Stimulated activated CD4-positive, alpha-beta T cell treated with anti-CD3 and anti-CD28 coated beads, Interleukin-2, amount 100 ng/mL, for 48 hours (primary cell): ENCODE measurements at regions not wholly inside any gene's neighbourhood (a gene's known extent, or its start where the extent isn't known, plus 50 kb on each side); places are given as distances from the start of the nearest gene placed in this dataset.
"Not testable (repeated sequence)": the region's sequence is repeated elsewhere in the genome, so short reads cannot be mapped to it uniquely, and the experiment has no call there.

Source experiments
- DNase-seq, 2 donors: peaks; one replicate each; pipeline ENCODE4 v3.0.0-alpha.2; 2020

GRCh38 chr2:122749405-122749804, 994.0 kb downstream of the TSN start:
- no peak for DNase-seq

DNA sequence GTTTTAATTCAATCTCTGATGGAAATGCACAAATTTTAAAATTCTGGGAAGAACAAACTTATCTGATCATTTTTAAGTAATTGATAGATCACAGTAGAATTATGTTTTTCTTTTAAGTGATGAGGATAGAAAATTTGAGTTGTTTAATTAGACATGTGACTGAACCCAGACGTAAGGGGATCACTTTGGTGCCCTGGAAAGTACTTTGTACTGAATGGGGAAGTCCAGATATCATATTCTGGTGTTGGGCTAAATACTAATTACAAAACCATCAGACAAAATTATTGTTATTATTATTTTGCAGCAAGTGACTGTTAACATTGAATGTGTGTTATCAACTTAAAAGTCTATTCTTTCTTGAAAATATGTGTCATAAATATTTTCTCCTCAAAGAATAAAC, 994.6 kb downstream of the TSN start:
- DNase-seq: no peak

DNA sequence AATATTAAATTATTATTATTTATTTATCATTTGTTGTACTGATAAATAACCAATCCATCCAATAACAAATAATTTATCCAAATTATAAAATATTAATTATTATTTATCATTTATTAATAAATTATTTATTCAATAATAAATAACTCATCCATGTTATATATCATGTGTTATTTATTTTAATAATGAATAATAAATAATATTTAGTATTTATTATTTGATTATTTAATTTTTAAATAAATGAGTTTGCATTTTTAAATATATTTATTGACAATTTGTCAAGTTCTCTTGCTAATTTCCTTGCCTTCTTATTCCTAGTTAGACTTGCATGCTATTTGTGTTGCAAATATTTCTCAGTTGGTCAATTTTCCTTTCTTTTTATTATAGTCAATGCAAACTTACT, 995.4 kb downstream of the TSN start:
- DNase-seq: no peak

DNA sequence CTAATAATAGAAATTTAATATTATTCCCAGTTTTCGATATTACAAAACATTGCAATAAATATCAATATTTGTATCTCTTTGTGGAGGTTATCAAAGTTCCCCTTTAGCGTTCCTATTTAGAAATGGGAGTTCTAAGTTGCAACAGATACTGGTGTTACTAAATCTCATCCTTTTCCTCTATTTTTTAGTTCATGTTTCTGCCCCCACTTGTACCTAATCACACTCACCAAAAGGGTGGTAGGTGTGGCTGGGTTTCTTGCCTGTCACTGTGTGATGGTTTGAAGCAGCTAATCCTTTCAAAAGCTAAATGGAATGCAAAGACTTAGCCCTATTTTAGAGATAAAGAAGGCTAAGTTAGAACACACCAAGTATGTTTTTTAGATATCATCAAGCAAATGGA, 997.9 kb downstream of the TSN start:
- no peak for DNase-seq

DNA sequence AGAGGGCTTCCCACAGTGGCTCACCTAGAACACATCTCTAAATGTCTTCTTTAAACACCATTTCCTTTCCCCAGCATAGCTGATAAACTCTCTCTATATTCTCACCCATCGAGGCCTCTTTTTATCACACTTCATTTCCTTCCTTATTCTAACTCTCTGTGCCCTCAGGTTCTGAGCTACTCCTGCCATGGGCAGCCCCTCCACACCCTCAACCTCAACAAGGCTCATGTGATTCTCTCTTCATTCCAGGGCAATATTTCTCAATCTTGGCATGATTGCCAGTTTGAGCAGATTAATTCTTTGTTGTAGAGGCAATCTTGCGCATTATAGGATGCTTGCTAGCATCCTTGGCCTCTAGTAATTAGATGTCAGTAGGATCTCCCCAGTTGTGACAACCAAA, 999.1 kb downstream of the TSN start:
- DNase-seq: no peak

GRCh38 chr2:122755281-122755780, 999.9 kb downstream of the TSN start:
- no peak for DNase-seq

- no peak for DNase-seq
Observed at GRCh38 chr2:122758967-122759366, 1003.5 kb downstream of the TSN start.

DNA sequence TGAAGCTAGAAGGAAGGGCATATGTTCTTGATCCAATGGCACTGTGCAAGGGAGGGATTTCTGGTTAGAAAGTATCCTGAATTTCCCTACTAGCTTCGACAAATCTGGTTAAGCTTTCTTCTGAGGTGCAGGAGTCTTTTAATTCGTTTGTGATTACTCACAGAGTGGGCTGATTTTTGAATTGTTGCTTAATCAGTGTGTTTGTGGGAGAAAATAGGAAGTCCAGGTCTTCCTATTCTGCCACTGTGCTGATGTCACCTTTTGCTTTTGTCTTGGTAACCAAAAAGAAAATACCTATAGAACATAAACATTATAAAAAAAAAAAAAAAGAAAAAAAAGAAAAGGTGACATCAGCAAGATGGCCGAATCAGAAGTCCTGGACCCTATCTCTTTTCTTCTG, 1008.6 kb downstream of the TSN start:
- DNase-seq: no peak

DNA sequence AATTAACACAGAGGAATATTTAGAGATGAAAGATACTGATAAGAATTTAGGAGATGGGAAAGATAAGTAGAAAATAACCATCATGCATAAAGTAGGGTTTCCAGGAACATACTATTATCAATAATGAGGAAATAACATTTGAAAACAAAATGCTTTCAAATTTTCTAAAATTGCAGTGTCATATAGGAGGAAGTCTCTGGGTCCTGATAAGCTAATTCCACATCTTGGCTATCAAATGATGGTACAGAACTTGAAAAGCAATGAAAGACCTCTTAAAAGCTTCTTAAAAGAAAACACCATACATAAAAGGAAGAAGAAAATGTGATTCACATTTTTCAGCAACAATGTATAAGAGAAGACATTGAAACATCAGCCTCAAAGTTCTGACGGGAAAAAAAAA, 1024.8 kb downstream of the TSN start:
- DNase-seq: no peak

DNA sequence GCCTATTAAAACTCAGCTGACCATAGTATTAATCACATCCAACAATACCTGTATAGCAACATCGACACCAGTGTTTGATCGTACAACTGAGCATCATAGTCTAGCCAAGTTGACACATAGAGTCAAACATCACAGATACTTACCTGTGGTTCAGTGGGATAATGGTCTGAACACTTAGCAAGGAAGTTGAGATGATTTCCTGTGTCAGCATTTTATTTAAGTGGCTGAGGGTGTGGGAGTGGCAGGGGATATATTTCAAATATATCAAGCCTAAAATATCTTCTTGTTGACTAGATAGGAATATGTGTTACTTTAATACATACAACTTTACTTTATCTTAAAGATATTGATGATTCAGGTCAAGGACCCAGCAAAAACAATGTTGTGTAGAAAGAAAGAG, 1038.6 kb downstream of the TSN start:
- no peak for DNase-seq

DNA sequence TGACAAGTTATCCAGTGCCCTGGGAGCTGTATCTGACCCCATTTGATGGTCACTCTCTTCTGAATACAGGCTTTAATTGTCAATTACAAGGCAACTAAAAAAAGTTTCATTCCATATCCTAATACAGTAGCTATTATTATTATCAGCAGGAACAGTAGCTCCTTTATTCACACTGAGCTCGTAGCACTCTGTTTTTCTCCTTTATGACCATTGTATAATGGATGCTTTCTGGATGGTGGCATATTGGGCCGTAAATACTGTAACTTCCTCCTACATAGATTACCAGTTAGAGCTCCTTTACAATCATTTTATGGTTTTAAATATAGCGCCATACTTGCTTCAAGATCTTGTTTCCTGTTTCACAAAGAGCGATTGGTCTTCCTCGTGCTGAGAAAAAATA, 1040.3 kb downstream of the TSN start:
- DNase-seq: no peak

DNA sequence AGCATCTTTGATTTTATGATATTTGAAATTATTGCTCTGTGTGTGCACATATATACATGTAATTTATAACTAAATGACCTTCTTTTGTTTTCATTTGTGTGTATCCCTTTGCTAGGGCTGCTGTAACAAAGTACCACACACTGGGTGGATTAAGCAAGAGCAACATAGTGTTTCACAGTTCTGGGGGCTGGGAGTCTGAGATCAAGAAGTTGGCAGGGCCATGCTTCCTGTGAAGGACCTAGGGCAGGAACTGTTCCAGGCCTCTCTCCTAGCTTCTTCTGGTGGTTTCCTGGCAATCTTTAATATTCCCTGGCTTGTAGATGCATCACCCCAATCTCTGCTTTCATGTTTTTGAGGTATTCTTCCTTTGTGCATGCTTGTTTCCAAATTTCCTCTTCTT, 1043.9 kb downstream of the TSN start:
- DNase-seq: no peak

DNA sequence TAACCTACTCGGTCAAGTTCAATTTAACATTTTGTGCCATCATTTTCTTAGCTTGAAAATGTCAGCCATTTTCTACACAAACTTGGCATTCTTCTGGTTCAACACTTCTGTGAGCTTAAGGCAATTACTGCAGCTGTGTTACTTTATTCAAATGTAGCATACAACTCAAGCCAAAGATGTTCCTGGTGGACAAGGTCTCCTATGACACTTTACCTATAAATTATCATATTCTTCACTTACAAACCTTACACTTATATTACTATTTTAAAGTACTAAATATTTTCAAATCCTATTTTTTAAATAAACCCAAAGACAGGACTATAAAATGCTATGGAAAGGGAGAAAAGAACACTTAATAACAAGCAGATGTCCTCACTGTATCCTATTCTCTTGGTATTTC, 1045.3 kb downstream of the TSN start:
- DNase-seq: no peak

DNA sequence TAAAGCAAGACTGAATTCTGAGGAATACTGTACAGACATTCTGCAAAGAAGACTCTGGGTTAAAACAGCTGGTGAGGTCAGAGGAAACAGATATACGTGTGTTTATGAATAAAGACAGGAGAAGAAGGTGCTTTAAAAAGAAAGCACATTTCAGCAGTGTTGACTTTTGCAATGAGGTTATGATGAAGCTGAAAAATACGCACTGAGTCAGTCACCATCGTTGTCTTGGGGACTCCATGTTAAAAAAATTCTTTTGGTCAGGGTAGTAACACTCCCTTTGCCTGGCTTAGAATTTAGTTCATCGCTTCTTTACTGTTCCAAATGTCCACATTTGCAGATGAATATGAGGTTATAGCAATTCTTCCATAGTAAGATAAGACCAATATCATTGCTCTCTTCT, 1049.0 kb downstream of the TSN start:
- DNase-seq: no peak

- no peak for DNase-seq
Observed at GRCh38 chr2:122805346-122805745, 1049.9 kb downstream of the TSN start.

GRCh38 chr2:122808286-122808969, 1053.0 kb downstream of the TSN start:
- DNase-seq: no peak

- not testable (repeated sequence) for DNase-seq
Observed at GRCh38 chr2:122812214-122812613, 1056.8 kb downstream of the TSN start.

GRCh38 chr2:122815120-122815519, 1059.7 kb downstream of the TSN start:
- DNase-seq: no peak

DNA sequence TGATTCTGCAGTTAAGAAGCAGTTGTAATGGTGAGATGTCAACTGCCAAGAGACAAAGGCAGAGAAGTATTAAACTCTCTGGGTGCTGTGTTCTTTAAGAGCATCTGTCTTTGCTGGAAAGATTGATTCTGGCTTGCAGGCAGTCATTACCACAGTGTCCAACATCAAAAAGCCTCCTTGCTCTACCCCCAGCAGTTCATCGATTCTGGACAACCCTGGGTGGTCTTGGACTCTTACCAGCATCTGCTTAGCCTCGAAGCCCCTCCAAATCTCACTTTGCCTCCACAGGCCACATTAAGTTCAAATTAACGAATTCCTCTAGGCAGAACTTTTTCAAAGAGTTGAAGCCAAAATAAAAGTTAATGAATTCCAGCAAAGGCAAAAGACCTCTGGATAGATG, 1061.4 kb downstream of the TSN start:
- DNase-seq: no peak

DNA sequence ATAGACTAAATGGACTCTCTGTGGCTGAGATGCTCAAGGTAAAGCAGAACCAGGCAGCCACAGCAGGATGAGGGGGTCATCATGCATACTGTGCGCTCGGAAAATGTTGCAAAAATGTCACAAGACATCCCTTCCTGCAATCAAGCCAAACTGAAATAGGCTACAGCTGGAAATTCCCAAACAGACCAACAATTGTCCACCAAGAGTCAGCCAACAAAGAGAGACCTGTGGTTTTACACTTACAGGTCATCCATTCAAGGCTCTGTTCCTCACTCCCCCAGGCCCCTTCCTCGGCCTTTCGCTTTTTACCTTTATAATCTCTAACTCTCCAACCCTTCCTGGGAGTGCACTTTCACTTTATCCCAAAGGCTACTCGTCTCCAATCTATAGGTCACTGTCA, 1066.9 kb downstream of the TSN start:
- no peak for DNase-seq

GRCh38 chr2:122830157-122830556, 1074.7 kb downstream of the TSN start:
- no peak for DNase-seq

DNA sequence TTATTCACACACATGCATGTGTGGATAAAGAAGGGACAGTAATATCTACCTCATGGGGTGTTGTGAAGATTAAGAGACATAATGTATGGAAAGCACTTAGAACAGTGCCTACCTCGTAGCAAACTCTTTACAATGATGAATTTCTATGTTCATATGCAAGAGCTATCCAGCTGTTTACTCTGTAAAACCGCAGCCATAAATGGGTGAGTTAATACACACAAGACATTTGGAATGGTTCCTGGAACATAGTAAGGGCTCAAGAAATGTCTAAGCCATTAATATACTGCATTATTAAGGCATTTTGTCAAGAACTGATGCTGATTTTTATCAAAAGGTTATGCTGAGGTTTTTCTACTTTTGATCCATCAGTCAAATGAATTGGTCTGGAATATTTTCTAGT, 1076.2 kb downstream of the TSN start:
- DNase-seq: no peak

GRCh38 chr2:122843503-122843902, 1088.1 kb downstream of the TSN start:
- DNase-seq: no peak

GRCh38 chr2:122851161-122851560, 1095.7 kb downstream of the TSN start:
- DNase-seq: no peak

- DNase-seq: no peak
Observed at GRCh38 chr2:122851972-122852531, 1096.6 kb downstream of the TSN start.
